ENCODE measurements at regions not wholly inside any gene's neighbourhood (a gene's known extent, or its start where the extent isn't known, plus 50 kb on each side); places are given as distances from the start of the nearest gene placed in this dataset.

GRCh38 chr16:88316941-88317612, 65.7 kb upstream of the ZNF469 start:
- DNase-seq (ENCODE audit: low read depth): no peak

- DNase-seq (ENCODE audit: low read depth): no peak
These were observed 65.2 kb upstream of the ZNF469 start for GRCh38 chr16:88317613-88317965.

GRCh38 chr16:88318051-88318450, 64.7 kb upstream of the ZNF469 start:
- no peak for DNase-seq (ENCODE audit: low read depth)

GRCh38 chr16:88318521-88318920, 64.2 kb upstream of the ZNF469 start:
- no peak for DNase-seq (ENCODE audit: low read depth)

GRCh38 chr16:88319116-88319965, 63.4 kb upstream of the ZNF469 start:
- DNase-seq (ENCODE audit: low read depth): no peak

GRCh38 chr16:88320947-88321634, 61.7 kb upstream of the ZNF469 start:
- DNase-seq (ENCODE audit: low read depth): no peak

- no peak for DNase-seq (ENCODE audit: low read depth)
These were observed 60.9 kb upstream of the ZNF469 start for GRCh38 chr16:88321635-88322499.

GRCh38 chr16:88322500-88322970, 60.2 kb upstream of the ZNF469 start:
- DNase-seq (ENCODE audit: low read depth): no peak

GRCh38 chr16:88323041-88323440, 59.7 kb upstream of the ZNF469 start:
- DNase-seq (ENCODE audit: low read depth): no peak

GRCh38 chr16:88323546-88324330, 59.0 kb upstream of the ZNF469 start:
- no peak for DNase-seq (ENCODE audit: low read depth)

- no peak for DNase-seq (ENCODE audit: low read depth)
These were observed 57.5 kb upstream of the ZNF469 start for GRCh38 chr16:88325087-88325750.

- DNase-seq (ENCODE audit: low read depth): no peak
These were observed 56.8 kb upstream of the ZNF469 start for GRCh38 chr16:88325976-88326375.

GRCh38 chr16:88326611-88327485, 55.9 kb upstream of the ZNF469 start:
- no peak for DNase-seq (ENCODE audit: low read depth)

- DNase-seq (ENCODE audit: low read depth): no peak
These were observed 55.0 kb upstream of the ZNF469 start for GRCh38 chr16:88327561-88328312.

GRCh38 chr16:88328313-88328980, 54.3 kb upstream of the ZNF469 start:
- no peak for DNase-seq (ENCODE audit: low read depth)

- DNase-seq (ENCODE audit: low read depth): no peak
These were observed 52.7 kb upstream of the ZNF469 start for GRCh38 chr16:88329726-88330700.

All from HT1080 (cell line).